ENCODE measurements at regions not wholly inside any gene's neighbourhood (a gene's known extent, or its start where the extent isn't known, plus 50 kb on each side); places are given as distances from the start of the nearest gene placed in this dataset.

GRCh38 chr13:97139691-97140090, 82.4 kb upstream of the MBNL2 start:
- DNase-seq, result no peak

GRCh38 chr13:97140131-97140530, 82.0 kb upstream of the MBNL2 start:
- DNase-seq, result no peak

- no peak for DNase-seq
Measured at GRCh38 chr13:97140611-97141010, 81.5 kb upstream of the MBNL2 start.

GRCh38 chr13:97141097-97141496, 81.0 kb upstream of the MBNL2 start:
- DNase-seq, result no peak

- no peak for DNase-seq
Measured at GRCh38 chr13:97141564-97142005, 80.5 kb upstream of the MBNL2 start.

GRCh38 chr13:97142452-97142851, 79.7 kb upstream of the MBNL2 start:
- DNase-seq, result no peak

GRCh38 chr13:97145057-97145456, 77.1 kb upstream of the MBNL2 start:
- no peak for DNase-seq

GRCh38 chr13:97148894-97149293, 73.2 kb upstream of the MBNL2 start:
- no peak for DNase-seq

GRCh38 chr13:97160421-97160820, 61.7 kb upstream of the MBNL2 start:
- no peak for DNase-seq

GRCh38 chr13:97161582-97162231, 60.4 kb upstream of the MBNL2 start:
- no peak for DNase-seq

GRCh38 chr13:97165502-97166425, 56.4 kb upstream of the MBNL2 start:
- DNase-seq, result no peak

GRCh38 chr13:97171136-97171535, 51.0 kb upstream of the MBNL2 start:
- no peak for DNase-seq

Data from CD4-positive, alpha-beta T cell treated with Interleukin-17A for 1 hour (primary cell).